Glutamatergic neuron (in vitro differentiated cells): ENCODE measurements at regions not wholly inside any gene's neighbourhood (a gene's known extent, or its start where the extent isn't known, plus 50 kb on each side); places are given as distances from the start of the nearest gene placed in this dataset.

ENCODE experiments used
- DNase-seq: peaks from one replicate; pipeline ENCODE4 v3.0.0; 2022
- H3K27ac Mint-ChIP-seq: one replicate; pipeline ENCODE4 v1.8.0; 2020; ENCODE audit warnings: mild to moderate bottlenecking, mixed read lengths, inconsistent platforms; ENCODE audit not compliant: unreplicated experiment
- H3K27me3 Mint-ChIP-seq: one replicate; pipeline ENCODE4 v1.8.0; 2020; ENCODE audit warnings: mild to moderate bottlenecking, moderate library complexity, mixed read lengths, inconsistent platforms; ENCODE audit not compliant: unreplicated experiment
- H3K36me3 Mint-ChIP-seq: one replicate; pipeline ENCODE4 v1.8.0; 2020; ENCODE audit warnings: mild to moderate bottlenecking, mixed read lengths, inconsistent platforms; ENCODE audit not compliant: unreplicated experiment
- H3K4me1 Mint-ChIP-seq: one replicate; pipeline ENCODE4 v1.8.0; 2020; ENCODE audit warnings: mild to moderate bottlenecking, low read depth, mixed read lengths, inconsistent platforms; ENCODE audit not compliant: unreplicated experiment
- H3K4me3 Mint-ChIP-seq: one replicate; pipeline ENCODE4 v1.8.0; 2020; ENCODE audit warnings: mild to moderate bottlenecking, mixed read lengths, inconsistent platforms; ENCODE audit not compliant: unreplicated experiment
- H3K9me3 Mint-ChIP-seq: one replicate; pipeline ENCODE4 v1.8.0; 2020; ENCODE audit warnings: mild to moderate bottlenecking, moderate library complexity, mixed read lengths, inconsistent platforms; ENCODE audit not compliant: unreplicated experiment
- CTCF ChIP-seq: fragments of 200-600 bp; sonication (generic); IDR thresholded peaks from one replicate; pipeline ENCODE4 v1.5.0; 2021; ENCODE audit not compliant: partially characterized antibody, unreplicated experiment

GRCh38 chr10:43978936-43979335 lies 330.3 kb upstream of the ZNF32 start:
- Mint-ChIP-seq H3K4me1 (peaks cover 10% of the 10 kb centered on the region), H3K27me3 (peaks cover 5% of the 10 kb centered on the region), H3K36me3 (peaks cover 4% of the 10 kb centered on the region), H3K4me3 (no peak overlapping the region), H3K27ac (no peak overlapping the region), H3K9me3 (no peaks in the 10 kb centered on the region)
- DNase-seq = no peak
- no peak for TF ChIP-seq CTCF

GRCh38 chr10:43978091-43978490 lies 329.4 kb upstream of the ZNF32 start:
- Mint-ChIP-seq H3K4me3 (no peak overlapping the region), H3K36me3 (peaks cover 4% of the 10 kb centered on the region), H3K4me1 (peaks cover 9% of the 10 kb centered on the region), H3K27ac (no peak overlapping the region), H3K9me3 (no peaks in the 10 kb centered on the region), H3K27me3 (peaks cover 5% of the 10 kb centered on the region)
- no peak for TF ChIP-seq CTCF
- DNase-seq = no peak

- Mint-ChIP-seq H3K27ac (no peak overlapping the region), H3K4me3 (no peak overlapping the region)
These were observed 327.6 kb upstream of the ZNF32 start for GRCh38 chr10:43976292-43976691.

GRCh38 chr10:43973801-43974200 lies 325.1 kb upstream of the ZNF32 start:
- no peaks in the 10 kb centered on the region for H3K4me1 Mint-ChIP-seq
- no peak overlapping the region for H3K27ac Mint-ChIP-seq
- H3K4me3 Mint-ChIP-seq = no peak overlapping the region
- peaks cover 6% of the 10 kb centered on the region for H3K27me3 Mint-ChIP-seq
- H3K9me3 Mint-ChIP-seq = peaks cover 1% of the 10 kb centered on the region
- DNase-seq = no peak
- no peak for TF ChIP-seq CTCF
- peaks cover 4% of the 10 kb centered on the region for H3K36me3 Mint-ChIP-seq

More at GRCh38 chr10:43976292-43976691, 327.6 kb upstream of the ZNF32 start:
- peaks cover 9% of the 10 kb centered on the region for H3K27me3 Mint-ChIP-seq
- no peak for TF ChIP-seq CTCF
- DNase-seq = no peak
- peaks cover 4% of the 10 kb centered on the region for H3K36me3 Mint-ChIP-seq
- no peaks in the 10 kb centered on the region for H3K4me1 Mint-ChIP-seq
- H3K9me3 Mint-ChIP-seq = peaks cover 1% of the 10 kb centered on the region

- Mint-ChIP-seq H3K4me1 (no peaks in the 10 kb centered on the region), H3K9me3 (peaks cover 1% of the 10 kb centered on the region), H3K4me3 (no peak overlapping the region), H3K27ac (no peak overlapping the region), H3K36me3 (peaks cover 4% of the 10 kb centered on the region), H3K27me3 (peaks cover 6% of the 10 kb centered on the region)
- no peak for DNase-seq
- no peak for TF ChIP-seq CTCF
These were observed 324.4 kb upstream of the ZNF32 start for GRCh38 chr10:43972976-43973647.
